Activated naive CD4-positive, alpha-beta T cell treated with anti-CD3 and anti-CD28 coated beads, Interleukin-2, amount 50 U/mL, for 24 hours (primary cell): ENCODE measurements at regions not wholly inside any gene's neighbourhood (a gene's known extent, or its start where the extent isn't known, plus 50 kb on each side); places are given as distances from the start of the nearest gene placed in this dataset.

Experiments
- H3K27ac Mint-ChIP-seq: one replicate; pipeline ENCODE4 v1.8.0; 2021; ENCODE audit warnings: mild to moderate bottlenecking, mixed read lengths
- H3K27me3 Mint-ChIP-seq: one replicate; pipeline ENCODE4 v1.8.0; 2021; ENCODE audit warnings: mixed read lengths
- H3K36me3 Mint-ChIP-seq: one replicate; pipeline ENCODE4 v1.8.0; 2021; ENCODE audit warnings: mixed read lengths
- H3K4me1 Mint-ChIP-seq: one replicate; pipeline ENCODE4 v1.8.0; 2021; ENCODE audit warnings: mixed read lengths
- H3K4me3 Mint-ChIP-seq: one replicate; pipeline ENCODE4 v1.8.0; 2021; ENCODE audit warnings: mild to moderate bottlenecking, mixed read lengths
- H3K9me3 Mint-ChIP-seq: one replicate; pipeline ENCODE4 v1.8.0; 2021; ENCODE audit warnings: mixed read lengths

GRCh38 chr10:6766131-6766801 is 186.2 kb upstream of the PRKCQ start:
- H3K27me3 Mint-ChIP-seq = peaks cover 15% of the 10 kb centered on the region
- no peaks in the 10 kb centered on the region for H3K9me3 Mint-ChIP-seq
- H3K4me3 Mint-ChIP-seq = no peak overlapping the region
- H3K36me3 Mint-ChIP-seq = no peaks in the 10 kb centered on the region
- no peaks in the 10 kb centered on the region for H3K4me1 Mint-ChIP-seq
- H3K27ac Mint-ChIP-seq = no peak overlapping the region

DNA sequence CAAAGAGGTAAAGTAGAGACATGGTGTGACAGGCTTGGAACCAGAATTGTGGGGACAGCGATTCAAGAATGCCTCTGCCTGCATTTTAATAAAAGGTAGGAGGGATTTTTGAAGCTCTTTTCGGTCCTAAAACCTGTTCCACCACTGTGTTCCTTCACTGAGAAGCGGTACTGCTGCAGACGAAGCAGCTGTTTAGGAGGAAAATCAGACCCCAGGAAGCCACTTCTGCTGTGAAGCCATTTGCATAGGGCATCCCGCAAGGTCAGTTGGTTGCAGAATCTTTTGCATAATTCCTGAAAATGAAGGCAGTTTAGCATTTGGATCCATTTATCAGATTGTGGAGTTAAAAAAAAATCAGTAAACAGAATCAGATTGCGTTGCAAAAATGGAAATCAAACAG is 183.3 kb upstream of the PRKCQ start:
- Mint-ChIP-seq H3K4me1 (no peaks in the 10 kb centered on the region), H3K9me3 (no peaks in the 10 kb centered on the region), H3K36me3 (no peaks in the 10 kb centered on the region), H3K27me3 (peaks cover 17% of the 10 kb centered on the region), H3K4me3 (no peak overlapping the region), H3K27ac (no peak overlapping the region)

DNA sequence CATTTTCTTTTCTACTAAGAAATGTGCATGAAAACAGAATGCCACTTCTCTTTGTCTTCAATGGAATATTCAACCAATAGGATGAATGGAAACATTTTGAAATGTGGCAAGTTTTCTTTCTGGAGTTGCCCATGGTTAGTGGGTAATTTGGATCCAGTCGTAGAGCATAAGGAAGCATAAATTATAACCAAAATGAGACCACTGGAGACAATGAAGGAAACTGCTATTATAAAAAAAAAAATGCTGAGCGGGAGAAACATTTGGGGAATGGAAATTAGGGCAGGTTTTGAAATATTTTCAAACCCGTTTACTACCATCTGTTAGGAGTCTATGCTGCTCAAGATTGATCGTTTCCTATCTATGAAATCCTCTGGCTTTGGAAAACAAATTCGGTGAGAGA is 182.9 kb upstream of the PRKCQ start:
- Mint-ChIP-seq H3K4me3 (no peak overlapping the region), H3K9me3 (no peaks in the 10 kb centered on the region), H3K36me3 (no peaks in the 10 kb centered on the region), H3K4me1 (no peaks in the 10 kb centered on the region), H3K27ac (no peak overlapping the region), H3K27me3 (peaks cover 19% of the 10 kb centered on the region)

- Mint-ChIP-seq H3K27me3 (peaks cover 22% of the 10 kb centered on the region), H3K9me3 (no peaks in the 10 kb centered on the region), H3K36me3 (no peaks in the 10 kb centered on the region), H3K4me3 (no peak overlapping the region), H3K27ac (no peak overlapping the region), H3K4me1 (no peaks in the 10 kb centered on the region)
These were observed 179.9 kb upstream of the PRKCQ start for GRCh38 chr10:6759961-6760360.

DNA sequence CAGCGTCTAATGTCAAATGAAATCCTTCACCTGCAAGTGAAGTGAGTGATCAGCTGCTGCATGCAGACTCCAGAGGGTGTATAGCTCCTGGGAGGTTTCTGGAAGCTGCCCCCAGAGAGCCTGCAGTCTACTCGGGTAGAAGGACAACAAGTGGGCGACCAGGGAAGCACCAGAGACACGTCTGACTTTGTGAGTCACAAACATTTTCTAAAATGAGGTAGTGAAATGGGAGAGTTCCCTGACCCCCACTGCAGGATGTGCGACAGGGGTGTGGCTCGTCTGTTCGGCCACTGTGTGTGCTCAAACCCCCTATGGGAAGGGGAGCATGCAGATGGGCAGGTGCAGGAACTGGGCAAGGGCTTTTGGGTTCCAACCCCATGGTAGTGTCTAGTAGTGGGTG is 177.1 kb upstream of the PRKCQ start:
- no peak overlapping the region for H3K27ac Mint-ChIP-seq
- no peaks in the 10 kb centered on the region for H3K9me3 Mint-ChIP-seq
- H3K4me1 Mint-ChIP-seq = no peaks in the 10 kb centered on the region
- no peaks in the 10 kb centered on the region for H3K36me3 Mint-ChIP-seq
- H3K27me3 Mint-ChIP-seq = peaks cover 18% of the 10 kb centered on the region
- H3K4me3 Mint-ChIP-seq = no peak overlapping the region

- Mint-ChIP-seq H3K27me3 (peaks cover 18% of the 10 kb centered on the region), H3K27ac (no peak overlapping the region), H3K4me3 (no peak overlapping the region), H3K9me3 (no peaks in the 10 kb centered on the region), H3K4me1 (no peaks in the 10 kb centered on the region), H3K36me3 (no peaks in the 10 kb centered on the region)
These were observed 176.6 kb upstream of the PRKCQ start for GRCh38 chr10:6756716-6757115.

GRCh38 chr10:6755781-6756460 is 175.8 kb upstream of the PRKCQ start:
- Mint-ChIP-seq H3K27me3 (peaks cover 18% of the 10 kb centered on the region), H3K36me3 (no peaks in the 10 kb centered on the region), H3K4me3 (no peak overlapping the region), H3K27ac (no peak overlapping the region), H3K9me3 (peaks cover 6% of the 10 kb centered on the region), H3K4me1 (no peaks in the 10 kb centered on the region)

GRCh38 chr10:6753644-6754043 is 173.6 kb upstream of the PRKCQ start:
- H3K9me3 Mint-ChIP-seq = peaks cover 12% of the 10 kb centered on the region
- H3K27ac Mint-ChIP-seq = no peak overlapping the region
- no peak overlapping the region for H3K4me3 Mint-ChIP-seq
- no peaks in the 10 kb centered on the region for H3K36me3 Mint-ChIP-seq
- H3K4me1 Mint-ChIP-seq = no peaks in the 10 kb centered on the region
- peaks cover 16% of the 10 kb centered on the region for H3K27me3 Mint-ChIP-seq

- peaks cover 12% of the 10 kb centered on the region for H3K9me3 Mint-ChIP-seq
- no peaks in the 10 kb centered on the region for H3K36me3 Mint-ChIP-seq
- no peak overlapping the region for H3K4me3 Mint-ChIP-seq
- peaks cover 7% of the 10 kb centered on the region for H3K27me3 Mint-ChIP-seq
- H3K27ac Mint-ChIP-seq = peak overlapping the region; percentile 1
- no peaks in the 10 kb centered on the region for H3K4me1 Mint-ChIP-seq
These were observed 171.3 kb upstream of the PRKCQ start for GRCh38 chr10:6751363-6751762.

GRCh38 chr10:6748981-6749635 is 169.0 kb upstream of the PRKCQ start:
- no peak overlapping the region for H3K27ac Mint-ChIP-seq
- no peaks in the 10 kb centered on the region for H3K36me3 Mint-ChIP-seq
- peaks cover 5% of the 10 kb centered on the region for H3K27me3 Mint-ChIP-seq
- no peak overlapping the region for H3K4me3 Mint-ChIP-seq
- H3K9me3 Mint-ChIP-seq = peaks cover 12% of the 10 kb centered on the region
- H3K4me1 Mint-ChIP-seq = no peaks in the 10 kb centered on the region

DNA sequence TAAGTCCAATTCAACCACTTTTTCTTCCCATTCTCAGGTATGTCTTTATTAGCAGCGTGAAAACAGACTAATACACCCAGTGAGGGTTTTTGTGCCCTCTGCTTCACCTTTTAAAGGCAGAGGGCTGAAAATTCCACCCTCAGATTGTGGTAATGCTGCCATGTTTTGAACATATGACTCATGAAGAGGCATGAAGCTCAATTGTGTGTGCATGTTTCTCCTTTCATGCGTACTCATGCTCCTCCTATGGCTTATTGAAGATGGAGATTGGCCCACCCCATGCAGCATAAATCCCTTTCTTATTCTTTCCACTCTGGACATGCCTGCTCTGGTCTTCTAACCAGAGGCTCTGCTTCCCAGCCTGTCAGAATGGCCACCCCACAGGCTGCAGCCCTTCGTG is 168.0 kb upstream of the PRKCQ start:
- Mint-ChIP-seq H3K36me3 (no peaks in the 10 kb centered on the region), H3K4me1 (no peaks in the 10 kb centered on the region), H3K4me3 (no peak overlapping the region), H3K27me3 (peaks cover 5% of the 10 kb centered on the region), H3K9me3 (peaks cover 12% of the 10 kb centered on the region), H3K27ac (no peak overlapping the region)

GRCh38 chr10:6746782-6747181 is 166.7 kb upstream of the PRKCQ start:
- H3K27ac Mint-ChIP-seq = no peak overlapping the region
- peaks cover 12% of the 10 kb centered on the region for H3K9me3 Mint-ChIP-seq
- no peaks in the 10 kb centered on the region for H3K36me3 Mint-ChIP-seq
- H3K4me3 Mint-ChIP-seq = no peak overlapping the region
- H3K4me1 Mint-ChIP-seq = no peaks in the 10 kb centered on the region
- peaks cover 5% of the 10 kb centered on the region for H3K27me3 Mint-ChIP-seq

- Mint-ChIP-seq H3K27me3 (peaks cover 6% of the 10 kb centered on the region), H3K27ac (no peak overlapping the region), H3K4me3 (no peak overlapping the region), H3K4me1 (peaks cover 6% of the 10 kb centered on the region), H3K9me3 (no peaks in the 10 kb centered on the region), H3K36me3 (no peaks in the 10 kb centered on the region)
These were observed 163.3 kb upstream of the PRKCQ start for GRCh38 chr10:6743291-6743849.

GRCh38 chr10:6741541-6741941 is 161.5 kb upstream of the PRKCQ start:
- Mint-ChIP-seq H3K27me3 (peaks cover 6% of the 10 kb centered on the region), H3K27ac (no peak overlapping the region), H3K4me1 (peaks cover 6% of the 10 kb centered on the region), H3K4me3 (no peak overlapping the region), H3K36me3 (no peaks in the 10 kb centered on the region), H3K9me3 (no peaks in the 10 kb centered on the region)

- Mint-ChIP-seq H3K36me3 (no peaks in the 10 kb centered on the region), H3K4me1 (peaks cover 6% of the 10 kb centered on the region), H3K27ac (no peak overlapping the region), H3K4me3 (no peak overlapping the region), H3K27me3 (peaks cover 10% of the 10 kb centered on the region), H3K9me3 (no peaks in the 10 kb centered on the region)
These were observed 159.6 kb upstream of the PRKCQ start for GRCh38 chr10:6739530-6740174.
